ENCODE measurements at regions not wholly inside any gene's neighbourhood (a gene's known extent, or its start where the extent isn't known, plus 50 kb on each side); places are given as distances from the start of the nearest gene placed in this dataset.
"Not testable (repeated sequence)": the region's sequence is repeated elsewhere in the genome, so short reads cannot be mapped to it uniquely, and the experiment has no call there.

DNA sequence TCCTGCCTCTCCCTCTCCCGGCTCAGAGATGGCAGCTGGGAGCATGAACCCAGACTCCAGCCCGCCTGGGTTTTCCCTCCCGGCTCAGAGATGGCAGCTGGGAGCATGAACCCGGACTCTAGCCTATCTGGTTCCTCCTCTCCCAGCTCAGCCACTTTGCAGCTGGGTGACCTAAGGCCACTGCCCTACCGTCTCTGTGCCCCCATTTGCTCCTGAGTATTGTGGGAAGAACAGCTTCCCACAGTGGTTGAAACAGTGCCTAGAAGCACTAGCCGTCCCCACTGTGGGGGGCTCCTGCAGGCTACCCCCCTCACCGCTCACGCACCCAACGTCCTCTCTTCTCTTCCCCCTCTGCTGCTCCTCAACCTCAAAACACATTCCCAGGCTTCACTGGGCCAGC, 99.9 kb upstream of the GSE1 start:
- DNase-seq: no peak

GRCh38 chr16:85513649-85514048, 99.5 kb upstream of the GSE1 start:
- no peak for DNase-seq

GRCh38 chr16:85514295-85514597, 98.9 kb upstream of the GSE1 start:
- DNase-seq: no peak

- DNase-seq: no peak
Measured at GRCh38 chr16:85514598-85515318, 98.4 kb upstream of the GSE1 start.

DNA sequence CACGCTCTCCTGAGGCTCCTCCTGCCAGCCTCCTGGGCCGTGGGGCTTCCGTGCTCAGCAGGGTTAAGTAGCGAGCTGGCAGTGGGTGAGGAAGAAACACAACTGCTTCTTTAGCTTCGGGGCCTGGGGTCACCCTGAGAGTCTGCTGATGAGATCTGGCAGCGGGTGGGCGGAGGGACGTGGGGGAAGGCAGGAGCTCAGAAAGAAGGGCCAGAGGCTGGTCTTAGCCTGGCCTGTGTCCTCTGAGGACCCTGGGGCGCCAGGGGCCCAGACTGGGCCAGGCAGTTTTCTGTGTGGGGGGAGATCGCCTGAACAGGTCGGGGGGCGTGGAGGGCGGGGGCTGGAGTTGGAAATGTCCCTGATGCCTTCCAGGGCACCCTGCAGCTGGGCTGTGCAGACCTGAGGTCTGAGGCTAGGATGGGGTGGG, 97.8 kb upstream of the GSE1 start:
- no peak for DNase-seq

DNA sequence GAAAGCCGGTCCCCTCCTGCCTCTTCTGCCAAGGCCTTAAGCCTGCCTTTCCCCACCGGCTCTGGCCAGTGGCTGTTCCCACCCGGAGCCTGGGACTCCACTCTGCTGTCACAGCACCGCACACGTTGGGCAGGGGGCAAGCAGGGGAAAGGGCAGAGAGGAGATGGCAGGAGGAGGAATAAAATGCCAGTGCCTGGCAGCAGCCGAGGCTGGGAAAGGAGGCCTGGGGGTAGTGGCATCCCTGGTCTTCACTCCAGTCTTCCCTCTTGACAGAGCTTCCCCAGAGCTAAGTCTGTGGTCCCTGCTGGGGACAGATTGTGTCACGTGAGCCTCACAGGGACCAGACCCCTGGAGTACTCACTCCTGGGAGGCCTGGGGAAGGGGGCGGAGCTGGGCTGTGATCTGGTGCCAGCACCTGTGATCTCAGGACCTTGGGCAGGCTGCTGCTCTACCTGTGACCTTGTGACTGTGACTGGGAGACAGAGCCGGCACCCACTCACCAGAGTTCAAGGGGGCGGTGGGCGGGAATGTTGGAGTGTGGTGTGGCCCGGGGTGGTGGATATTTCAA, 97.2 kb upstream of the GSE1 start:
- DNase-seq: no peak

GRCh38 chr16:85517154-85517553, 96.0 kb upstream of the GSE1 start:
- no peak for DNase-seq

GRCh38 chr16:85517563-85518179, 95.5 kb upstream of the GSE1 start:
- DNase-seq: no peak

GRCh38 chr16:85518398-85519049, 94.6 kb upstream of the GSE1 start:
- no peak for DNase-seq

- not testable (repeated sequence) for DNase-seq
Measured at GRCh38 chr16:85519050-85519440, 94.1 kb upstream of the GSE1 start.

GRCh38 chr16:85519540-85520231, 93.4 kb upstream of the GSE1 start:
- DNase-seq: no peak

DNA sequence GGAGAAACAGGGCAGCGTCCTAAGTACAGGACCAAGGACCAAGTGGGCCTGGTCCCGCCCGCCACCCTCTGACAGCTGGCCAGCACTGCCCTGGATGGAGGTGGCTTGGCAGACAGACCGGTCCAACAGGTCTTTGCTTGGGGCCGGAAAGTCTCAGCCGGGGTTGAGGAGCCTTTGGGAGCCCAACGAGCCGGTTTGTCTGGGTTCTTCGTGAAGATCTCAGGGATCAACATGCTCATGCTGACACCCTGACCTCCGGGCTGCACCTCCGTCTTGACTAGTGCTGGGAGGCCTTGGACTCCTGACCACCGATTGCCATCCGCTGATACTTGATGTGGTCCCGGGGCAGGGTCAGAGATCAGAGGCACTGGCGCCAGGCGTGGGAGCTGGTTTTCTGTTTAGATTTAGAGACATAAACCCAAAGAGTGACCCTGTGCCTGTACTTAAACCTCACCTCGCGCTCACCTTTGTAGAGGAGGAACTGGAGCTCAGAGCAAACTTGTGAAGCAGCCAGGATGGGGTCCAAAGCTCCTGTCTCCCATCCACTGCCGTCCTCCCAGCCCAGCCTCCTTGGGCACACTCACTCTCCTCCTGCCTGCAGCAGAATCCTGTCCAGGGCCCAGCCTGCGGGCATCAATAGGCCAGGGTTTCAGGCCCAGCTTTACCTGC, 92.1 kb upstream of the GSE1 start:
- no peak for DNase-seq

DNA sequence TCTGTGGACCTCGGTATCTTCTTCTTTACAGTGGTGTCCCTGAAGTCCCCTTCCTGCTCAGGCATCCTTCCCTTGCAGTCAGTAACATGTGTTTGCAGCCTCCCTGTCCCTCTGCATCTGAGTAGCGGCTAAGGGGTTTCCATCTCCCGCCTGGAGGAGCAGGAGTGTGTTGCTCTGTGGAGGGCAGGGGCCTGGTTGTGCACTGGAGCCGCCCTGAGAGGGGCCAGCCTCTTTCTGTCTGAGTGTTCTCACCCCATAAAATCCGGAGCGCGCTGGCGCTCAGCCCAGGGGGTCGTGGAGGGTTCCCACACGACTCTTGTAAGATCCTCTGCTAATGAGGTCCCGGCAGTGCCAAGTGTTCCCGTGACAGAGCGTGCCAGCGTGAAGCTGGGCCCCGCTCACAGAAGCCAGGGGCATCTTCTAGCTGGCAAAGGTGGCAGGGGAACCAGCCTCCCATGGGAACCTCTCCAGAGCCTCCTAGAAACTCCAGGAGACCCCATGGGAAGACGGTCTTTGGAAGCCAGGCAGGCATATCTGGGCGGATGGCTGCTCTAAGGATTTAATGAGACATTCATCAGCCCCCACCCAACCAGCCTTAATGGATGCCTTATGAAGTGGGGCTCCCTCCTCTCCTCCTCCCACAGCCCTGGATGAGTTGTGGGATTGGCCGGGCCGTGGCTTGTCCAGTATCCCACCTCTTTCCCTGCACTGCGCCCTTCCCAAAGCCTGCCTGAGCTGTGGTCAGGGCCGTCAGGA, 91.4 kb upstream of the GSE1 start:
- DNase-seq: no peak

DNA sequence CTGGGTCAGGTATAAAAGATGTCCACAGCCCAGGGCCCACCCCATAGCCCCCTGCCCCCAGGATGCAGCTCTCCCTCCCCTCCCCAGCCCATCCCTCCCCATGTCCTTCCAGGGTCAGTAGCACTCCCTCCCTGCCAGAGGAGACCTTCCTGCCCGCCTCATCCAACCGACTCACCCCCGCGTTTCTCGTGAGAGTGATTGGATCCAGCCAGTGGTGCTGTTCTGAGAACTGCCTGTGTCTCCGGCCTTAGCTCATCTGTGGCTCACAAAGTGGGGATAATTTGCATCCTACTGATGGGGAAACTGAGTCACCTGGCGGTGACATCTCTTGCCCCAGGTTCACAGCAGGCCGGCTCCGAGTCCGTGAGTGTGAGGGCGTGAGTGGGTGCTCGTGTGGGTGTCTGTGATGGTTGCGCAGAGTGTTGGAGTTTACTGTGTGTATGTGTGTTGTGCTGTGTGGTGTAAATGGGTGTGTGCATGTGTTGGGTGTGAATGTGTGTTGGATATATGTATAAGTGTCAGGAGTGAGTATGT, 90.7 kb upstream of the GSE1 start:
- no peak for DNase-seq

DNA sequence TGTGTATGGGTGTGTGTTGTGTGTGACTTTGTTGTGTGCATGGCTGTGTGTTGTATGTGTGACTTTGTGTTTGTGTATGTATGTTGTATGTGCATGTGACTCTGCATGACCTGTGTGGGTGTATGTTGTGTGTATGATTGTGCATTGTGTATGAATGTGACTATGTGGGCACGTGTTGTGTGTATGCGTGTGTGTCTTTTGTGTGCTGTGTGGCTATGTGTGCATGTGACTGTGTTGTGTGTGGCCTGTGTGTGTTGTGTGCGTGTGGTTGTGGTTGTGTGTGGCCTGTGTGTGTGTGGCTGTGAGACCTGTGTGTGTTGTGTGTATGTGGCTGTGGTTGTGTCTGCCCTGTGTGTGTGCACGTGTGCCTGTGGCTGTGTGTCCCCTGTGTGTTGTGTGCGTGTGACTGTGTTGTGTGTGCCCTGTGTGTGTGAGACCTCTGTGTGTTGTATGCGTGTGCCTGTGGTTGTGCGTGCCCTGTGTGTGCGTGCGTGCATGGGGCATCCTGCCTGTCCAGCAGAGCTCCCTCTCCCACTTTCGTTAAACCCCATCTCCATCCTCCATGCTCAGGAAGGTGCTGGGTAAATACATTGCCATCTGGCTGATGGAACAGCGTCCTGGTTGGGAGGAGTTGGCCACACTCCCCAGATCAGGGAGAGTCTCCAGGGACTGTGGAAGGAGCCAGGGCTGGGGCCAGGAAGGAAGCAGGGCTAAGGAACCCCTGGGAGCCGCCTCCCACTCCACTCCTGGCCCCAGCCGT, 90.1 kb upstream of the GSE1 start:
- DNase-seq: no peak

DNA sequence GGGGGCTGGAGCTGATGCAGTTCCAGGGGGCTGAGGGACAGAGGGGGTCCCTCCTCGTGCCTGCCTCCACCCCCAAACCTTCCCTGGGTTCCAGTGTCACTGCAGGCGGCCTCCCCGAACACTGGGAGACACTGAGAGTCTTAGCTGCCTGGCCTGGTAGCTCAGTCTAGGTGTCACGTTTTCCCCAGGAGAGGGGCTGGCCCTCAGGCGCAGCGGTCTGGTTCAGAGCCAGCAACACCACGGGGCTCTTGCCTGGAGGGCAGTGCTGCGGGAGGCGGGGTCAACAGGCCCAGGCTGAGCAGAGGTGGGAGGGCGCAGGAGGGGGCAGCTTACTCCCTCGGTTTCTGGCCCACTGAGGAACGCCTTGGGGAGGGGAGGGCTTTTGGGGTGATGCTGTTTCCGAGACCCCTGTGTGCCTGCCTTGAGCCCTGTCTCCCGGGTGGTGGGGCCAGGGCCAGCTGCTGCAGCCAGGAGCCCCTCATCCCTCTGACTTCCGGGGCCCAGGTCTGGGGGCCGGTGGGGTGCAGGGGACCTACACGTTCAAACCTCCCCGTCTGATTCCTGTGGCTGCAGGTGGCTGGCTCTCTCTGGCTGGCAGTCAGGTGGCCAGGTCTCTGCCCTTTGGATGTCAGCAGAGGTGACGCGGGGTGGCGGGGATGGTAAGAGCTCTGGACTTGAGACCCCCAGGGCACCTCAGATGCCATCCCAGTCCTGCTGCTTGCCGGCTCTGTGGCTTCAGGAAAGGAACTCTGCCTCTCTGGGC, 89.3 kb upstream of the GSE1 start:
- peak; percentile 7 for DNase-seq

DNA sequence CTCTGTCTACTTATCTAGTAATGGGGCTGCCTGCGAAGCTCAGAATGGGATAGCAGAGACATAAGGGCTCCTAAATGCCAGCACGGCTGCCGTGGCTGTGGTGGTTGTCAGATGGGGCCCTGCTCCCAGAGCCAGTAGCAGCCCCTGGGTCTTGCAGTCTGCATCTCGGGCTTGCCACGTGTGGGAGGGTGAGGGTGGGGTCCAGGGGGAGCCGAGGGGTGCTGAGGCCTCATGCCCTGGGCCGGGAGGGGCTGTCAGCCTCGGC, 88.8 kb upstream of the GSE1 start:
- DNase-seq: peak; percentile 9

GRCh38 chr16:85524630-85525419, 88.3 kb upstream of the GSE1 start:
- DNase-seq: peak; percentile 78

- DNase-seq: no peak
Measured at GRCh38 chr16:85525420-85526184, 87.5 kb upstream of the GSE1 start.

All from GF-D8 (cell line).